GM21576 (cell line): ENCODE measurements at regions not wholly inside any gene's neighbourhood (a gene's known extent, or its start where the extent isn't known, plus 50 kb on each side); places are given as distances from the start of the nearest gene placed in this dataset.
"Not testable (repeated sequence)": the region's sequence is repeated elsewhere in the genome, so short reads cannot be mapped to it uniquely, and the experiment has no call there.

Source experiments
- ATAC-seq: cut with Tn5 transposase; IDR thresholded peaks from one replicate; pipeline ENCODE4 v1.9.1; 2021; ENCODE audit warnings: mild to moderate bottlenecking, moderate library complexity; ENCODE audit not compliant: unreplicated experiment

DNA sequence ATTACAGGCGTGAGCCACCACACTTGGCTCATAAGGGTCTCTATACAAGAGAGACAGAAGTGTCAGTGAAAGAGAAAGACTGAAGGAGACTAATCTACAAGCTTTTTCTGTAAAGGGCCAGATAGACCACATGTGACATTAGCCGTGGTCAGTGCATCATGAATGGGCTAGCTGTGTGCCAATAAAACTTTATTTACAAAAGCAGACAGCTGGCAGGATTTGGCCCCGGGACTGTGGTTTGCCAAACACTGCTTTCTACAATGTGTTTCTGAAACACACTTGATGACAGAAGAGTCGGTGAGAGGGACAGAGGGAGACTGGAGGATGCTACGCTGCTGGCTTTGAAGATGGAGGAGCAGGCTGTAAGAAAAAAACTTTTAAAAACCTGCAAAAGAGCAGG, 285.4 kb downstream of the TFAP2C start:
- ATAC-seq, result no peak

DNA sequence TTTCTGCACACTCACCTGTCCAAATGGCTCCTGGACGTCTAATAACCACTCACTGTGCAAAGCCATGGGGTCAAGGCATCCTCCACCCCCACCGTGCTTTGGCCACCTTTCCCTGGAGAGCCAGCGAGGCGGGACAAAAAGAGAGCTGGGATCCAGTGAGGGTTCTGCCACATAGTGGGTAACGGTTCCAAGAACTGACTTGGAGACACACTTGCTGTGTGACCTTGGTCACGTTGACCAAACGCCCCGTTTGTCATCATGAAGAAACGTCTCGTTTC, 287.2 kb downstream of the TFAP2C start:
- ATAC-seq, result no peak

DNA sequence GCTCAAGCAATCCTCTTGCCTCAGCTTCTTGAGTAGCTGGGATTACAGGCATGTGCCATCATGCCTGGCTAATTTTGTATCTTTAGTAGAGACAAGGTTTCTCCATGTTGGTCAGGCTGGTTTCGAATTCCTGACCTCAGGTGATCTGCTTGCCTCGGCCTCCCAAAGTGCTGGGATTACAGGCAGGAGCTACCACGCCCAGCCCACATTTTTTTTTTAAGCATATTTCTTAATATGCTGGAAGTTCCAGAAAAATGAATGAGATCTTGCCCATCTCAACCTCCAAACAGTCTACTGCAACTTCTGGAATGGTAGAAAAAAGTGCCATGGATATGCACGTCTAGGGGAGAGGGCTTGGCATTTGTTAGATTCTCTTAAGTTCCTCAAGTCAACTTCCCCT, 290.9 kb downstream of the TFAP2C start:
- ATAC-seq, result not testable (repeated sequence)

DNA sequence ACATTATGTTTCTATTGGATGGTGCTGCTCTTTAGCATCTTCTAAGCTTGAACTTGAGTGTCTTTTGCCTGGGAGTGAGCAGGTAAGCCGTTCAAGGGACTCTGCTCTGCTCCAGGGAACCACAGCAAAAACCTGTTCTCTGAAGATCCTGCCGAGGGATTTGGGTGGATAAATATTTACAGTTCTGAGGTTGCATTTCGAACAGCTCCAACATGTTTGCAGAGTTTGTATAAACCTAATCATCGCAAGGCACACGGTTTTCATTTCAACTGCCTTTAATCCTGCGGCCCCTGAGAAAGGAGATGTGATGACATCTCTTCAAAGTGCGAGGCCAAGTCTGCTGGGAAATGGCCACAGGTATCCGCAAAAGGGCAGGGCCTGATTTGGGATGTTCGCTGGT, 293.4 kb downstream of the TFAP2C start:
- no peak for ATAC-seq

DNA sequence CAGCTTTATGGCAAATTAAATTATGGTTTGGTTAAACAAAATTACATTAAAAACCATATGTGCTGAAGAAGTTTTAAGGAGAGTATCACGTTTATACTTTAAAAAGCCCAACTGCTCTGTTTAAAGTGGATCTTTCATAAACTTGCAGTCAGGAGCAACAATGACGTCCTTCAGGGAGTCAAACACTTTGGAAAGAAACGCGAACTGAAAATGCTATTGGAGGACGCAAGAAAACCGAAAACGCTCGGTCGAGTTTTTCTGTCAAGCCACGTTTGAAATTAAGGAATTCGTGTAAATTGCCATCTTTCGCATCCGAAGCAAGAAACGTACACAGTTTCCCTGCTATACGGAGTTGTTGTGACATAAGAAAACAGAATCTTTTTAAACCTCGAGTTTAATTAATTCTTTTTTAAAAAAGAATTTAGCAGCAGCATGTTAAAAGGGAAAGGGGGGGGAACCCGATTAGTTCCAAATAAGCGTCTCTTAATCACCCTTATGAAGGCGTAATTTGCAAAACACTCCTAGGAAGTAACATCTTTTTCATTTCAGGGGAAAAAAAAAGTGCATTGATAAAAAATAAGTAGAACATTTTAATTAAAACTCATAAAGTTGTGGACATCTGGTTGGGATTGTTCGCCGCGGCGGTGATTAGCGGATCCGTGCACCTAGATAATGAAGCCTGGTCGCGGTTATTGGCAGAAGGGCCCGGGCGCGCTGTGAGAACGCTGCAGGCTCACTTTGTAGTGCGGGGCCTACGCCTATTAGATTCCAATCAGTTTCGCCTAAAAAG, 295.4 kb downstream of the TFAP2C start:
- no peak for ATAC-seq

DNA sequence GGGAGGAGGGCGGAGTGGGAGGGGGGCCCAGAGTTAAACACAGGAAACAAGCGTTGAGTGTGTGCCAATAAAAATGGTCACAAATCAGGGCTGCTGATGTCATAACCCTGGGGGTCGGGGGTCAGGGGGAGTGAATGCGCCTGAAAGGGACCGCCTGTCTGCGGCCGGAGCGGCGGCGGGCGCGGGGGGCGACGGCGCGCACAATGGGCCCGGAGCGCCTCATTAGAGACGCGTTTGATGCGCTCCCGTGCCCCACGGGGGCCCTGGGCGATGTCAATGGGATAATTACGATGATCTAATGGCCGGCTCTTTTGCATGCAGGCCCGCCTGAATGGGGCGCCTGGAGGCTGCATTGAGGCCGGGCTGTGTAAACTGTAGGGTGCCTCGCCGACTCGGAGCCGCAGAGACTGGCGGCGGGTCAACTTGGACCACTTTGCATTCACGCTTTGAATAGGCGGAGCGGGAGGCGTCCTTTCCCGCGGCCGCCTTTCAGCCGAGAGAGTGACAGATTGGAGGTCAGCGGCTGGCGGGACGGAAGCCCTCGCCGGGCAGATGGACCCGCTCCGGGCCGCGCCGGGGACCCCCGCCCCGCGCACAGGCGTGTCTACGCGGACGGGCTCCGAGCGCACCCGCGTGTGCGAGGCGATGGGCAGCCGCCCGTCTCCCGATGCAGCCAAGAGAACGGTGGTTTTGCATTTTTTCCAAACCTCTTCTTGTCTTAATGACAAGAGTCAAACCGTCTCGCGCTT, 296.1 kb downstream of the TFAP2C start:
- ATAC-seq, result no peak

DNA sequence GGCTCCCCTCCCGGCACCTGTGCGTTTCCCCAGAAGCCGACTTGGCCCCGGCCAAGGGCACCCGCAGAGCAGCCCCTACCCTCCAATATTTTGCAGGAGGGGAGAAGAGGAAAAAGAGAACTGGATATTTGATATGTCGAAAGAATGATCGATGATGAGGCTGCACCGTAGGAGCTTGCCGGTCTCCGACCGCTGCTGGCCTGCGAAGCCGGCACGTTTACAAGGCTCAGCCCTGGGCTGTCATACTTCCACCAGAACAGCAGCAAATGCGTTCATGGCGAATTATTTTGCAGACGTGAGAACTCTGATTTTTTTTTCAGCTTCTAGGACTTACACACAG, 296.7 kb downstream of the TFAP2C start:
- no peak for ATAC-seq

DNA sequence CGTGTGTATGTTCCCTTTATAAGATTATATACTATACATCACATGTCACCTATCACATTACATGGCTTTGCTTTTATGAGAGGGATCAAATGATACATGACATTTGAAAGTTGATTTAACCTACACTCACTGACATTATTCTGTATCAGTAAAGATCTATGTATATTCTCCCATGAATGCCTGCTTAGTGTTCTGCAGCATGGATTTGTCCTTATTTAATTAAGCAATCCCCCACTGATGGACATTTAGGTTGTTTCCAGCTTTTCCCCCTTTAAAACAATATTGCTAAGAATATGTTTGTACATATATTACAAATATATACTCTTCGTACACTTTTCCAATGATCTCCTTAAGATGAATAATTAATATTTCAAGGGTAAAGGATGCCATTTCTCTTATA, 297.4 kb downstream of the TFAP2C start:
- ATAC-seq, result no peak

DNA sequence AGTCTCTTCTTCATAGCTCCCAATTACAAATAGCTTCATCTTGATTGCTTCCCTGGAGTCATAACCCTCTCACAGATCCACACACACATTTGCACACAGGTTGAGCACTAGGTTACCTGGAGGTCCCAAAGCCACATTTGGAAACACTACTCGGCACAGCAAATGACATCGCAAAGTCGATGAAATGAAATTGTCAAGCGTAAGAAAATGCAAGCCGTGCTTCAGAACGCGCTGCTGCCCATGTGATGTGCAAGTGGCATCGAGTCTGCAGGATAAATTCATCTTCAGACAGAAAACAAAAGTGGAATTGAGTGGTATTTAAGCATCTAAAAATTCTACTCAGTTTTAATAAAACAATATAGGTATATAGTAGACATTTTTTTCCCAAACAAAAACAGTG, 298.0 kb downstream of the TFAP2C start:
- no peak for ATAC-seq

DNA sequence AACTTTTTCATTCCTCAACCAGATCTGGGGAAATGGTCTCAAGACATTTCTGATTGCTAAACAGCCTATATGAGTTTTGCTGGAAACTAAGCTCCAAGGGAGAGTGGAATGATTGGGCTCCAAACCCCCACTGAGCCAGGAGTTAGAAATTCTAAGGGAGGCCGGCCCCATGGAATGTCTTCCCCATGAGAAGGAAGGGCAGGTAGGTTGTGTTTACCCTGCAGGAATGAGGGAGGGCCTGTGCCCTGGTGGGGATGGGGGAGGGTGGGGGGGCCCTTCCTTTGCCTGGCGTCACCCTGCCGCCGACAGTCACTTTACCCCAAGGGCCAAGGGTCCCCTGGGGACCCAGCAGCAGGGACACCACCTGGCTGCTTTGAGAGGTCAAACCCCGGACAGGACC, 298.9 kb downstream of the TFAP2C start:
- no peak for ATAC-seq

DNA sequence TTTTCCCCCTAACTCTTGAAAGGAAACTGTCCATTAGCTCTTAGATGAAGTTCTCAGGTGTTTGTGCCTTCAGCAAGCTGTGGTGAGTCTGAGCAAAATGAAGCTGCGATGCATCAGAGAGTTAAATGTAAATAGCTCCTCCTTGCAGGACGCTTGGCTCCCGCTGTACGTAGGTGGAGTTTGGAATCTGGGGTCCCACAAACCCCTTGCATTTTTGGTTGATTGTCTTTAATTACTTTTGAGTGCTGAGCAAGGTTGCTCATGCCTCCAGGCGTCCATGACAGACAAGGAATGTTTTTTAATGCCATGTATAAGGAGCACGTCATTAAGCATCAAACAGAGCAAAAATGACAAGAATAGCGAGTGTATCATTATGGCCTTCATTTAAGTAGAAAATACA, 300.5 kb downstream of the TFAP2C start:
- ATAC-seq, result no peak

DNA sequence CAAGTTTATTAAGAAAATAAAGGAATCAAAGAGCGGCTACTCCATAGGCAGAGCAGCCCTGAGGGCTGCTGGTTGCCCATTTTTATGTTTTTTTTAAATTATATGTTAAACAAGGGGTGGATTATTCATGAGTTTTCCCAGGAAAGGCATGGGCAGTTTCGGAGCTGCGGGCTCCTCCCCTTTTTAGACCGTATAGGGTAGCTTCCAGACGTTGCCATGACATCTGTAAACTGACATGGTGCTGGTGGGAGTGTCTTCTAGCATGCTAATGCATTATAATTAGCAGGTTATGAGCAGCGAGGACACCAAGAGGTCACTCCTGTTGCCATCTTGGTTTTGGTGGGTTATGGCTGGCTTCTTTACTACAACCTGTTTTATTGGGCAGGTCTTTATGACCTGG, 301.8 kb downstream of the TFAP2C start:
- ATAC-seq, result no peak

DNA sequence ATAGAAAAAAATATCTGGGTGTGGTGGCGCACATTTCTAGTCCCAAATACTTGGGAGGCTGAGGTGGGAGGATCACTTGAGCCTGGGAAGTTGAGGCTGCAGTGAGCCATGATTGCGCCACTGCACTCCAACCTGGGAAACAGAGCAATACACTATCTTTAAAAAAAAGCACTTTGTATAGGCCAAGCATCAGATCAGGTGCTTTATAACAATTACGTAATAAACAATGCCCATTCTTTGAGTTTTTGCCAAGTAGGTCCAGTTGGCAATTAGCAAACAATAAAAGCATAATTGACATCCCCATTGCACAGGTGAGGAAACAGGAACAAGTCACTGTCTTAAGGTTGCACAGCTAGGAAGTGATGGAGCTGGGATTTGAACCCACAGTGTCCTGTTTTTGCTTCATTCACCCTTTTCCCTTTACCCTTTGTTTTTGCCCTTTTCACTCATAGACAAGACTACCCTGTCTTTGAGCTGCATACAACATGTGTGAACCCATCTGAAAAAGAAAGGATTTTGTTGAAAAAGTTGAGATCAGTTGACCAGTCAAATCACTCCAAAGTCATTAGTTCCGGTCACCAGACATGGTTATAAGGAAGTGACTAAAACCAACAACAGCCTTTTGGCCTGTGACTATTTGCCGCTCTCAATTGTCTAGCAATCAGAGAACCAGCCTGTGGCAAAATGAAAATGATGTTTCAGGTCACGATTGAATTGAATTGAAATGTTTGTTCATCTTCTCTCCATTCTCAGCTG, 303.6 kb downstream of the TFAP2C start:
- no peak for ATAC-seq

DNA sequence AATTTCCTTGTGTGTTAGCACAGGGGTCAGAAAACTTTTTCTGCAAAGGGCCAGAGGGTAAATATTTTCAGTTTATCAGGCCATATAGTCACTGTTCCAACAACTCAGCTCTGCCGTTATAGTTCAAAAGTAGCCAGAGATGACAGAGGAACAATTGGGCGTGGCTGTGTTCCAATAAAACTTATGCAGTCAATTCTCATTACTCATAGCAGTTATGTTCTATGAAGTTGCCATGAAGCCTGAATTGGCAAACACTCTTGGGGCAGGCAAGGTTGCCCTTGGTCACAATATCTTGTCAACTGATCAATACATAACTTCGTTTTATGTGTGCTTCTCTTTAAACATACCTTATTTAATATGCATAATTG, 304.2 kb downstream of the TFAP2C start:
- ATAC-seq, result no peak

DNA sequence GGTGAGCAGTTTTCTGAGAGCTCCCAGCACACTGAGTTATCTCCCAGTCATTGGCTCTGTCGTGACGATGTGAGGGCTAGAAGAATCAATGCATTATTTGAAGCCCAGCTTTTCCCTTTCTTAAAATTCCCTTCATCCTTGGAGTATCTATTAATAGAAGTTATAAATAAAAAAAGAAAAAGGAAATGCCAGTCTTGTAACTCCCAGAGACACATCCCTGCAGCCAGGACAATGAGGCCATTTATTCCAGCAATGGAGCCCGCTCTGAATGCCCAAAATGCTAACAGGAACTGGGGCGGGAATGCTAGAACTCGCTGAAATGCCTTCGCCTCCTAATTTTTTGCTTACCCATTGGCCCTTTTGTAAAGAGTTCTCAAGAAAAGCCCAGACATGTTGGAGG, 305.8 kb downstream of the TFAP2C start:
- no peak for ATAC-seq

DNA sequence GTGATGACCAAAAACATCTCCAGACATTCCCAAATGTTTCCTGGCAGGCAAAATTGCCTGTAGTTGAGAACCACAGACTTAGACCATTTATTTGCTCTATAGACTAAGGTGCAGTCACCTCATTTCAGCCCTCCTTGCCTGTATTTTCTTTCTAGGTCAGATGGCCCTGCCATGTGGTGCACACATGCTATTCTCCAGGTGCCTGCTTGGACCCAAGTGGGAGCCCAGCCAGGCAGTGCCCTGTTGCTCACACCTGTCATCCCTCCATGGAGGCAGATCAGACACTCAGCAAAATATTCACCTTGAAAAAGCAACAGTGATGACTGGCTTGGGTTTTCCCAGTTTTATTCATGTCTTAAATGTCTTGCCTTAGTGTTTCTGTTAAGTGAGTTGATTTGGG, 311.4 kb downstream of the TFAP2C start:
- ATAC-seq, result no peak

DNA sequence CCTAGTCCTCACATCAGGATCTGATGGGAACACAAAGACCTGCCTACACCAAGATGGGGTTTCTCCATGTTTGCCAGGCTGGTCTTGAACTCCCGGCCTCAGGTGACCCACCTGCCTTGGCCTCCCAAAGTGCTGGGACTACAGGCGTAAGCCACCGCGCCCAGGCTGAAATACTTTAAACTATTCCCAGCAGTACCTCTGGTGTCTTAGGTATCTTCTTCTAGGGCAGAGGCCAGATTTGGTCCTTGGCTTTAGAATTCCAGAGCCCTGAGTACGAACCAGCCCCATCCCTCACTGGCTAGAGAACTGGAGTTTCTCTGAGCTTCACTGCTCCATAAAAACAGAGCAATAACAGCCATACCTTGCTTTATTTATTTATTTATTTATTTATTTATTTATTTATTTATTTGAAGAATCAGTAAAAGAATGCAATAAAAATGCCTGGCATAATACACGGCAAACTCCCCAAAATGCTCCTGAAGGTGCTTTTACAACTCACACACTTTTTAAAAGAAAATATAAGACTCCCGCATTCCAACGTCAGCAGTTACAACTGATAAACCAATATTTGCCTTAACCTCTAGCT, 312.1 kb downstream of the TFAP2C start:
- ATAC-seq, result no peak

DNA sequence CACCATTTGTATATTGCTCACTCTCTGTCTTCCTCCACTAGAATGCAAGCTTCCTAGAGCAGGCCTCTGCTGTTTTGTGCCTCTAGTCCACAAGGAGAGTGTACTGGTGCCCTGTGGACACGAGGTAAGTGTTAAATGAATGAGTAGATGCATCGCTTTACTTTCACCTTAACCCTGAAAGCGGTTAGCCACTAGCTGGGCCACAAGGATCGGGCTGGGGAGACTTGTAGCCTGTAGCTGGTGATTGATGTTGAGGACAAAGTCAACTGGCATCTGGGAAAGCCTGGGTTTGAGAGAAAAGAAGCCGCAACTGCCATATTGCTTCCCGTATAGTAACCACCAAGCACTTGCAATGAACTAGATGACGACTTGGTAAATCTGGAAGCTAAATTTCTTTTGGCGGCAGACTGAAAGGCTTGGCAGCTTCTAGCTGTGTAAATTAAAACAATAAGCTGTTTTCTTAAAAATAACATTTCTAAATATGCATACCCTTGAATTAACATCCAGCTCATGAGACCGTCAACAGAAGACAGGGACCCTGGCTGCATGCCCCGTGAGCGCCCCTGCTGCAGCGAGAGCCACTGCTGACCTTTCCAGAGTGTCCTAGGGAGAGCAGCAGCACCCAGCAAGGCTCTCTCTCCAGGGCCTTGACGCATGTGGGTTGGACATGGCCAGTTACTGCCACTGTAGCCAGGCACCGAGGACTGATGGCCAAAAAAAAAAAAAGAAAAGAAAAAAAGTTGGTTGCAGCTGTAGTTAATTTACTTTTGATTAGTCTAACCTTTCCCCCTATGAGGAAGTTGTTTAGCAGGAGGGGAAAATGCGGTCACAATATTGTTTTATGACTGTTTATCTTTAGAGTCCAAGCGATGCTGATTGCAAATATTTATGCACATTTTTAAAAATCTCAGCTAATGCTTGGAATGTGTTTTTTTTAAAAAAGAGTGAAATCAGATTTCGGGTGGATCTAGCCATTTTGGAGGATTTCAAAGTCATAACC, 315.1 kb downstream of the TFAP2C start:
- ATAC-seq, result no peak

DNA sequence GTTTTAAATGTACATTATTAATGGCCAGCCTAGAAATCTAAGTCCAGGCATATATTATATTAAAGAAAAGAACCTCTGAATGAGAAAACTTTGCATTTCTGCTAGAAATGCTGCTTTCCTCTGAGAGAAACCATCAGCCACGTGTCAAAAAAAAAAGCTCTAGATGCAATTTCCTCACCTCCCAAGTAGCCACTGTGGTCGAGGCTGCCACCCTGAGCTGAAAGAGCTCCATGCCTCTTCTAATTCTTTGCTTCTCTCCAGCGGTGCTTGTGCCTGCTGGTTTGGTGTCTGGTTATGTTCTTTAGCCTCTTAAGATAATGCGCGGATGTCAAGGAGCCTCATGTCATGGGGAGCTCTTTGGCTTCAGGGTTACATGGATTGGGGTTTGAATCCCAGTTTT, 316.0 kb downstream of the TFAP2C start:
- ATAC-seq, result no peak

DNA sequence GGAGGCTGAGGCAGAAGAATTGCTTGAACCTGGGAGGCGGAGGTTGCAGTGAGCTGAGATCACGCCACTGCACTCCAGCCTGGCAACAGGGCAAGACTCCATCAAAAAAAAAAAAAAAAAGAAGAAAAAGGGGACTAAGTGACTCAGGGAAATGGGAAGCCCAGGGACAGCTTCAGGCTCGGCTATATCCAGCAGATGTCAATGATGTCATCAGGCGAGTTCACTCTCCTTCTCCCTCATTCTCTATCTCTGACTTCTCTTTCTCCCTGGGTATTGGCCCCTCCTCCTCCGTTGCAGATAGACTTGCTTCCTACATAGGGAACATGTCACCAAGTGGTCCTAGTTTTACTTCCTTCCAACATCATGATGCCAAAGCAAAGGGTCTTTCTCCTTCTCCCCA, 316.8 kb downstream of the TFAP2C start:
- no peak for ATAC-seq

DNA sequence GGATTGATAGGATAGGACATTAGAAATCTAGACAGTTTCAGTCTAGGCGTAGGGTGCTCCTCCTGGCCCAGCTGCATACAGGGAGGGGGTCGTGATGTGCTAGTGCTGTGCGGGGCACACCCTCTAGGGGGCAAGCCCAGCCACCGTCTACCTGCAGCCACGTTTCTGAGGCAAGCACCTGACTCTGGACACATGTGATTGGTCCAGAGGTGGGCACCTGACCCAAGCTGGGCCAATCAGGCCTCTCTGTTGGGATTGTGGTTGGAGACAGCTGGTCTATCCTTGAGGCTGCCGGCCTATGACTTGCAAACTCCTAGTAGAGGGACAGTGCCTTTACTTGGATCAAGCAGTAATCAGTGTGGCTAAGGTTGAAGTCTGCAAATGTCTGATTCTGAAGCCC, 317.1 kb downstream of the BMP7 start:
- no peak for ATAC-seq
